WTC11 (cell line): ENCODE measurements at regions not wholly inside any gene's neighbourhood (a gene's known extent, or its start where the extent isn't known, plus 50 kb on each side); places are given as distances from the start of the nearest gene placed in this dataset.

Experiments used
- ATAC-seq: fragments of 200-7000 bp; cut with Tn5 transposase; 2 replicates; pipeline ENCODE4 v1.10.0; 2021; ENCODE audit warnings: mild to moderate bottlenecking, moderate library complexity
- CTCF ChIA-PET: fragments of 300-600 bp; sonication (Branson Sonifier 250); formaldehyde crosslinking; loops from one replicate; lab custom pipeline; 2021; ENCODE audit warnings: antibody characterized with exemption; lab: Charles Lee
- POLR2A ChIA-PET: fragments of 350-600 bp; sonication (Branson Sonifier 250); formaldehyde crosslinking; loops from one replicate; lab custom pipeline; 2021; ENCODE audit warnings: antibody characterized with exemption; lab: Charles Lee
- DNase-seq: peaks from one replicate; pipeline ENCODE4 v3.0.0; 2021; ENCODE audit warnings: low spot score
- H3K27ac Mint-ChIP-seq: 2 replicates; pipeline ENCODE4 v1.8.0; 2021; ENCODE audit warnings: mixed read lengths
- H3K27me3 Mint-ChIP-seq: 2 replicates; pipeline ENCODE4 v1.8.0; 2021; ENCODE audit warnings: low read depth, mild to moderate bottlenecking, moderate library complexity, mixed read lengths
- H3K36me3 Mint-ChIP-seq: 2 replicates; pipeline ENCODE4 v1.8.0; 2021; ENCODE audit warnings: mixed read lengths
- H3K4me1 Mint-ChIP-seq: 2 replicates; pipeline ENCODE4 v1.8.0; 2022; ENCODE audit warnings: mixed read lengths
- H3K4me3 Mint-ChIP-seq: 2 replicates; pipeline ENCODE4 v1.8.0; 2021; ENCODE audit warnings: mild to moderate bottlenecking, moderate library complexity, mixed read lengths
- H3K9me3 Mint-ChIP-seq: 2 replicates; pipeline ENCODE4 v1.8.0; 2021; ENCODE audit warnings: mixed read lengths
- FOXJ3 ChIP-seq: sonication (generic); formaldehyde crosslinking; IDR thresholded peaks from 2 replicates; pipeline ENCODE4 v1.9.0; 2021; ENCODE audit warnings: missing genetic modification reagents, mild to moderate bottlenecking, borderline replicate concordance
- FOXP1 ChIP-seq: sonication (generic); formaldehyde crosslinking; IDR thresholded peaks from 2 replicates; pipeline ENCODE4 v1.8.0; 2022; ENCODE audit warnings: missing genetic modification reagents, mild to moderate bottlenecking, moderate library complexity, borderline replicate concordance
- NFATC4 ChIP-seq: fragments of 250-450 bp; sonication (Bioruptor Pico); IDR thresholded peaks from 2 replicates; pipeline ENCODE4 v1.9.0; 2021; ENCODE audit warnings: mild to moderate bottlenecking
- NFE2L1 ChIP-seq: sonication (generic); formaldehyde crosslinking; IDR thresholded peaks from 2 replicates; pipeline ENCODE4 v1.8.1; 2023; ENCODE audit warnings: missing genetic modification reagents
- PREB ChIP-seq: sonication (generic); formaldehyde crosslinking; IDR thresholded peaks from 2 replicates; pipeline ENCODE4 v1.8.1; 2022; ENCODE audit warnings: mild to moderate bottlenecking, missing genetic modification reagents, moderate library complexity, borderline replicate concordance
- ZNF121 ChIP-seq: sonication (generic); formaldehyde crosslinking; IDR thresholded peaks from 2 replicates; pipeline ENCODE4 v1.8.0; 2023; ENCODE audit warnings: missing genetic modification reagents
- ZNF263 ChIP-seq: sonication (generic); formaldehyde crosslinking; IDR thresholded peaks from 2 replicates; pipeline ENCODE4 v1.8.1; 2022; ENCODE audit warnings: low read depth, mild to moderate bottlenecking, moderate library complexity, missing genetic modification reagents
- ZNF281 ChIP-seq: sonication (generic); formaldehyde crosslinking; IDR thresholded peaks from 2 replicates; pipeline ENCODE4 v1.8.0; 2023; ENCODE audit warnings: mild to moderate bottlenecking, missing genetic modification reagents
- ZNF532 ChIP-seq: fragments of 250-450 bp; sonication (Bioruptor Pico); IDR thresholded peaks from 2 replicates; pipeline ENCODE4 v1.9.0; 2021; ENCODE audit warnings: mild to moderate bottlenecking, borderline replicate concordance

- TF ChIP-seq ZNF532 (CRISPR knock-in tag), result no peak
Observed at GRCh38 chr13:34230271-34230670, 412.3 kb downstream of the RFC3 start (continued).

- CTCF ChIA-PET, result no interaction called here
Observed at GRCh38 chr13:34241332-34241731, 423.4 kb downstream of the RFC3 start.

GRCh38 chr13:34243403-34243802 lies 425.5 kb downstream of the RFC3 start:
- DNase-seq, result no peak
- H3K36me3 Mint-ChIP-seq, result 0 out of 2 replicates have a peak, but pooled peaks cover 3% of the 10 kb centered on the region

More at GRCh38 chr13:34241332-34241731, 423.4 kb downstream of the RFC3 start:
- H3K36me3 Mint-ChIP-seq, result peaks cover 6% of the 10 kb centered on the region; the same call in 1 of the 2 replicates
- H3K4me1 Mint-ChIP-seq, result no peaks in the 10 kb centered on the region
- no peak overlapping the region for H3K4me3 Mint-ChIP-seq
- TF ChIP-seq NFATC4 (CRISPR knock-in tag) (no peak), ZNF532 (CRISPR knock-in tag) (no peak), PREB (CRISPR knock-in tag) (no peak), FOXJ3 (CRISPR knock-in tag) (no peak)
- H3K27me3 Mint-ChIP-seq, result no peaks in the 10 kb centered on the region
- H3K27ac Mint-ChIP-seq, result no peak overlapping the region
- DNase-seq, result no peak
- ATAC-seq, result no peak
- POLR2A ChIA-PET, result no interaction called here
- H3K9me3 Mint-ChIP-seq, result peaks cover 23% of the 10 kb centered on the region

GRCh38 chr13:34246511-34246910 lies 428.6 kb downstream of the RFC3 start:
- H3K9me3 Mint-ChIP-seq, result peaks cover 4% of the 10 kb centered on the region; the same call in 1 of the 2 replicates
- ChIA-PET CTCF (no interaction called here), POLR2A (no interaction called here)
- no peaks in the 10 kb centered on the region for H3K4me1 Mint-ChIP-seq
- no peaks in the 10 kb centered on the region for H3K36me3 Mint-ChIP-seq
- no peak overlapping the region for H3K4me3 Mint-ChIP-seq
- TF ChIP-seq ZNF281 (CRISPR knock-in tag) (no peak), ZNF121 (CRISPR knock-in tag) (no peak), NFE2L1 (CRISPR knock-in tag) (no peak)
- no peak for DNase-seq
- ATAC-seq, result no peak
- no peak overlapping the region for H3K27ac Mint-ChIP-seq
- no peaks in the 10 kb centered on the region for H3K27me3 Mint-ChIP-seq

More at GRCh38 chr13:34243403-34243802, 425.5 kb downstream of the RFC3 start:
- no peaks in the 10 kb centered on the region for H3K4me1 Mint-ChIP-seq
- H3K27me3 Mint-ChIP-seq, result no peaks in the 10 kb centered on the region
- TF ChIP-seq ZNF263, result no peak
- TF ChIP-seq FOXP1 (CRISPR knock-in tag), result no peak
- POLR2A ChIA-PET, result no interaction called here
- H3K27ac Mint-ChIP-seq, result no peak overlapping the region
- H3K4me3 Mint-ChIP-seq, result no peak overlapping the region
- peaks cover 11% of the 10 kb centered on the region for H3K9me3 Mint-ChIP-seq
- no peak for ATAC-seq
- CTCF ChIA-PET, result no interaction called here
